Parathyroid adenoma (tissue), 2 donors: ENCODE measurements at regions not wholly inside any gene's neighbourhood (a gene's known extent, or its start where the extent isn't known, plus 50 kb on each side); places are given as distances from the start of the nearest gene placed in this dataset.

Experiments
- H2AFZ ChIP-seq: fragments of 300-600 bp; sonication (generic); one replicate; pipeline ENCODE4 v1.7.0; 2017; ENCODE audit warnings: antibody characterized with exemption, mild to moderate bottlenecking
- H3K27ac ChIP-seq: fragments of 300-600 bp; sonication (generic); one replicate; pipeline ENCODE4 v1.7.0; 2017
- H3K27me3 ChIP-seq: fragments of 300-600 bp; sonication (generic); one replicate; pipeline ENCODE4 v1.7.0; 2017; ENCODE audit warnings: low read length; ENCODE audit not compliant: control insufficient read depth, insufficient read depth
- H3K36me3 ChIP-seq: fragments of 300-600 bp; sonication (generic); one replicate; pipeline ENCODE4 v1.7.0; 2017; ENCODE audit warnings: low read length; ENCODE audit not compliant: control insufficient read depth, insufficient read depth
- H3K4me1 ChIP-seq: fragments of 300-600 bp; sonication (generic); one replicate; pipeline ENCODE4 v1.7.0; 2017; ENCODE audit warnings: control low read depth
- H3K4me2 ChIP-seq: fragments of 300-600 bp; sonication (generic); one replicate; pipeline ENCODE4 v1.7.0; 2017; ENCODE audit warnings: low read length
- H3K4me3 ChIP-seq: fragments of 300-600 bp; sonication (generic); one replicate; pipeline ENCODE4 v1.7.0; 2017; ENCODE audit warnings: low read depth, low read length
- H3K79me2 ChIP-seq: fragments of 300-600 bp; sonication (generic); one replicate; pipeline ENCODE4 v1.7.0; 2017; ENCODE audit warnings: control low read depth
- H3K9ac ChIP-seq: fragments of 300-600 bp; sonication (generic); one replicate; pipeline ENCODE4 v1.7.0; 2017; ENCODE audit warnings: mild to moderate bottlenecking
- H3K9me3 ChIP-seq: fragments of 300-600 bp; sonication (generic); one replicate; pipeline ENCODE4 v1.7.0; 2017; ENCODE audit warnings: low read length; ENCODE audit not compliant: control insufficient read depth
- CTCF ChIP-seq: fragments of 300-600 bp; sonication (generic); IDR thresholded peaks from one replicate; pipeline ENCODE4 v1.7.0; 2017; ENCODE audit warnings: antibody characterized with exemption, mild to moderate bottlenecking
- donor health status: primary hyperparathyroidism.

GRCh38 chr2:11997142-11997541 is 250.7 kb downstream of the LPIN1 start:
- Histone ChIP-seq H3K4me1 (no peaks in the 10 kb centered on the region), H3K27me3 (no peaks in the 10 kb centered on the region)
- TF ChIP-seq CTCF, result no peak

GRCh38 chr2:11998218-11998617 is 251.8 kb downstream of the LPIN1 start:
- no peak overlapping the region for H3K4me2 ChIP-seq
- H3K27me3 ChIP-seq, result no peaks in the 10 kb centered on the region
- no peaks in the 10 kb centered on the region for H3K4me1 ChIP-seq
- no peak for TF ChIP-seq CTCF
- no peak overlapping the region for H2AFZ ChIP-seq
- H3K36me3 ChIP-seq, result no peaks in the 10 kb centered on the region
- H3K9me3 ChIP-seq, result no peaks in the 10 kb centered on the region
- no peak overlapping the region for H3K4me3 ChIP-seq
- no peak overlapping the region for H3K9ac ChIP-seq
- no peak overlapping the region for H3K27ac ChIP-seq
- H3K79me2 ChIP-seq, result no peaks in the 10 kb centered on the region

More at GRCh38 chr2:11997142-11997541, 250.7 kb downstream of the LPIN1 start:
- no peak overlapping the region for H3K4me3 ChIP-seq
- no peak overlapping the region for H3K4me2 ChIP-seq
- no peak overlapping the region for H2AFZ ChIP-seq
- no peaks in the 10 kb centered on the region for H3K79me2 ChIP-seq
- no peak overlapping the region for H3K9ac ChIP-seq
- H3K27ac ChIP-seq, result no peak overlapping the region
- H3K9me3 ChIP-seq, result no peaks in the 10 kb centered on the region
- no peaks in the 10 kb centered on the region for H3K36me3 ChIP-seq

GRCh38 chr2:11998626-11999378 is 252.4 kb downstream of the LPIN1 start:
- Histone ChIP-seq H3K27me3 (no peaks in the 10 kb centered on the region), H3K4me1 (no peaks in the 10 kb centered on the region), H3K79me2 (no peaks in the 10 kb centered on the region), H3K9me3 (no peaks in the 10 kb centered on the region), H2AFZ (no peak overlapping the region), H3K4me2 (no peak overlapping the region), H3K4me3 (no peak overlapping the region), H3K9ac (no peak overlapping the region), H3K27ac (no peak overlapping the region), H3K36me3 (no peaks in the 10 kb centered on the region)
- no peak for TF ChIP-seq CTCF

- Histone ChIP-seq H3K27ac (no peak overlapping the region), H3K36me3 (no peaks in the 10 kb centered on the region), H3K9me3 (no peaks in the 10 kb centered on the region), H3K27me3 (no peaks in the 10 kb centered on the region), H3K4me3 (no peak overlapping the region), H3K9ac (no peak overlapping the region), H2AFZ (no peak overlapping the region), H3K79me2 (no peaks in the 10 kb centered on the region), H3K4me2 (no peak overlapping the region), H3K4me1 (no peaks in the 10 kb centered on the region)
- TF ChIP-seq CTCF, result no peak
Measured at GRCh38 chr2:12001621-12002020, 255.2 kb downstream of the LPIN1 start.

- no peaks in the 10 kb centered on the region for H3K79me2 ChIP-seq
- no peak overlapping the region for H3K27ac ChIP-seq
- H3K9ac ChIP-seq, result no peak overlapping the region
- H3K4me2 ChIP-seq, result no peak overlapping the region
- H3K4me1 ChIP-seq, result no peaks in the 10 kb centered on the region
- no peak overlapping the region for H3K4me3 ChIP-seq
- TF ChIP-seq CTCF, result no peak
- no peak overlapping the region for H2AFZ ChIP-seq
- H3K36me3 ChIP-seq, result no peaks in the 10 kb centered on the region
- no peaks in the 10 kb centered on the region for H3K27me3 ChIP-seq
- no peaks in the 10 kb centered on the region for H3K9me3 ChIP-seq
Measured at GRCh38 chr2:12002215-12002614, 255.8 kb downstream of the LPIN1 start.
